ENCODE measurements at regions not wholly inside any gene's neighbourhood (a gene's known extent, or its start where the extent isn't known, plus 50 kb on each side); places are given as distances from the start of the nearest gene placed in this dataset.

- TF ChIP-seq ATF2 (tag by site-specific recombination; IDR thresholded peaks at IDR 0.05; ENCODE audit: low read depth) (no peak), ZNF670 (tag by site-specific recombination; IDR thresholded peaks at IDR 0.05; ENCODE audit: low read depth) (no peak), SCRT2 (tag by site-specific recombination; IDR thresholded peaks at IDR 0.05) (no peak), ZNF558 (tag by site-specific recombination; IDR thresholded peaks at IDR 0.05) (0 out of 2 replicates have a peak, but pooled peaks have one; percentile 8), OVOL3 (tag by site-specific recombination; IDR thresholded peaks at IDR 0.05) (no peak), ZNF19 (tag by site-specific recombination; IDR thresholded peaks at IDR 0.05; ENCODE audit: low read depth) (no peak), ZNF10 (tag by site-specific recombination; IDR thresholded peaks at IDR 0.05) (no peak), ZSCAN30 (tag by site-specific recombination; IDR thresholded peaks at IDR 0.05) (no peak), ZBTB26 (tag by site-specific recombination; optimal IDR thresholded peaks at IDR 0.05) (no peak), ZNF24 (tag by site-specific recombination; IDR thresholded peaks at IDR 0.05) (no peak), ZNF157 (tag by site-specific recombination; IDR thresholded peaks at IDR 0.05) (no peak), ZNF624 (tag by site-specific recombination; IDR thresholded peaks at IDR 0.05) (no peak), MZF1 (tag by site-specific recombination; IDR thresholded peaks at IDR 0.05; ENCODE audit: borderline replicate concordance) (peak; percentile 29; the same call in 1 of the 2 replicates), KLF16 (tag by site-specific recombination; IDR thresholded peaks at IDR 0.05) (no peak), SP7 (tag by site-specific recombination; IDR thresholded peaks at IDR 0.05) (no peak), KLF9 (tag by site-specific recombination; IDR thresholded peaks at IDR 0.05; ENCODE audit: low read depth) (no peak), ZNF776 (tag by site-specific recombination; IDR thresholded peaks at IDR 0.05; ENCODE audit: borderline replicate concordance) (no peak), ZNF707 (tag by site-specific recombination; IDR thresholded peaks at IDR 0.05) (no peak), ZNF621 (tag by site-specific recombination; IDR thresholded peaks at IDR 0.05) (no peak), ZNF596 (tag by site-specific recombination; IDR thresholded peaks at IDR 0.05) (no peak), ZNF692 (tag by site-specific recombination; IDR thresholded peaks at IDR 0.05) (0 out of 2 replicates have a peak, but pooled peaks have one; percentile 60), ZNF302 (tag by site-specific recombination; IDR thresholded peaks at IDR 0.05; ENCODE audit: low read depth) (no peak), ZBTB21 (tag by site-specific recombination; IDR thresholded peaks at IDR 0.05) (no peak), ZNF555 (tag by site-specific recombination; conservative IDR thresholded peaks at IDR 0.05) (no peak), ZNF426 (tag by site-specific recombination; IDR thresholded peaks at IDR 0.05) (no peak), AEBP2 (tag by site-specific recombination; IDR thresholded peaks at IDR 0.05; ENCODE audit: borderline replicate concordance) (no peak), ZSCAN23 (tag by site-specific recombination; IDR thresholded peaks at IDR 0.05) (no peak), ZNF585B (tag by site-specific recombination; IDR thresholded peaks at IDR 0.05) (no peak), ZBTB11 (tag by site-specific recombination; conservative IDR thresholded peaks at IDR 0.05; ENCODE audit: low read depth) (no peak), IKZF3 (tag by site-specific recombination; IDR thresholded peaks at IDR 0.05) (no peak), ZNF510 (tag by site-specific recombination; IDR thresholded peaks at IDR 0.05; ENCODE audit: insufficient replicate concordance) (no peak), ZNF350 (tag by site-specific recombination; IDR thresholded peaks at IDR 0.05) (no peak), FEZF1 (tag by site-specific recombination; IDR thresholded peaks at IDR 0.05) (no peak), TRIM28 (IDR thresholded peaks at IDR 0.05; ENCODE audit: borderline replicate concordance, low read length) (no peak)
Measured at GRCh38 chr1:227437495-227438008, 119.3 kb upstream of the CDC42BPA start (continued).
